ENCODE measurements at regions not wholly inside any gene's neighbourhood (a gene's known extent, or its start where the extent isn't known, plus 50 kb on each side); places are given as distances from the start of the nearest gene placed in this dataset.

GRCh38 chr14:38039496-38039895 is 168.2 kb upstream of the SSTR1 start:
- no peak overlapping the region for H3K9ac ChIP-seq (ENCODE audit: low read length)
- H3K9me3 ChIP-seq (ENCODE audit: insufficient read depth, low read depth, low read length): no peaks in the 10 kb centered on the region
- no peak overlapping the region for H3K4me2 ChIP-seq (ENCODE audit: low read length)
- H2AFZ ChIP-seq (ENCODE audit: low read depth, low read length): no peak overlapping the region
- FAIRE-seq: no peak
- Mint-ChIP-seq H3K4me3 (ENCODE audit: unreplicated experiment) (no peak overlapping the region), H3K9me3 (ENCODE audit: unreplicated experiment) (no peaks in the 10 kb centered on the region), H3K36me3 (ENCODE audit: low read depth, unreplicated experiment) (no peaks in the 10 kb centered on the region), H3K27ac (ENCODE audit: unreplicated experiment) (no peak overlapping the region), H3K27me3 (ENCODE audit: low read depth, unreplicated experiment) (no peaks in the 10 kb centered on the region), H3K4me1 (ENCODE audit: low read depth, unreplicated experiment) (peaks cover 6% of the 10 kb centered on the region)
- TF ChIP-seq, protein P1, sequence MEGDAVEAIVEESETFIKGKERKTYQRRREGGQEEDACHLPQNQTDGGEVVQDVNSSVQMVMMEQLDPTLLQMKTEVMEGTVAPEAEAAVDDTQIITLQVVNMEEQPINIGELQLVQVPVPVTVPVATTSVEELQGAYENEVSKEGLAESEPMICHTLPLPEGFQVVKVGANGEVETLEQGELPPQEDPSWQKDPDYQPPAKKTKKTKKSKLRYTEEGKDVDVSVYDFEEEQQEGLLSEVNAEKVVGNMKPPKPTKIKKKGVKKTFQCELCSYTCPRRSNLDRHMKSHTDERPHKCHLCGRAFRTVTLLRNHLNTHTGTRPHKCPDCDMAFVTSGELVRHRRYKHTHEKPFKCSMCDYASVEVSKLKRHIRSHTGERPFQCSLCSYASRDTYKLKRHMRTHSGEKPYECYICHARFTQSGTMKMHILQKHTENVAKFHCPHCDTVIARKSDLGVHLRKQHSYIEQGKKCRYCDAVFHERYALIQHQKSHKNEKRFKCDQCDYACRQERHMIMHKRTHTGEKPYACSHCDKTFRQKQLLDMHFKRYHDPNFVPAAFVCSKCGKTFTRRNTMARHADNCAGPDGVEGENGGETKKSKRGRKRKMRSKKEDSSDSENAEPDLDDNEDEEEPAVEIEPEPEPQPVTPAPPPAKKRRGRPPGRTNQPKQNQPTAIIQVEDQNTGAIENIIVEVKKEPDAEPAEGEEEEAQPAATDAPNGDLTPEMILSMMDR (IDR thresholded peaks at IDR 0.05; ENCODE audit: insufficient read depth, low read depth, low read length): no peak
- no peak for TF ChIP-seq EZH2 (IDR thresholded peaks at IDR 0.05; ENCODE audit: insufficient read depth, low read length)
- H4K20me1 ChIP-seq (ENCODE audit: insufficient read depth, low read length): no peaks in the 10 kb centered on the region
- no peak for DNase-seq (ENCODE audit: low read depth)
- H3K4me1 ChIP-seq (ENCODE audit: insufficient read depth, low read length): peaks cover 3% of the 10 kb centered on the region
- H3K27me3 ChIP-seq (ENCODE audit: insufficient read depth, low read length): no peaks in the 10 kb centered on the region
- no peak overlapping the region for H3K4me3 ChIP-seq (ENCODE audit: insufficient read depth, low read depth, low read length)
- no peak overlapping the region for H3K27ac ChIP-seq (ENCODE audit: low read depth, low read length)
- no peaks in the 10 kb centered on the region for H3K36me3 ChIP-seq (ENCODE audit: insufficient read depth, low read length)
- no peaks in the 10 kb centered on the region for H3K79me2 ChIP-seq (ENCODE audit: insufficient read depth, low read length)

GRCh38 chr14:38040411-38040810 is 167.3 kb upstream of the SSTR1 start:
- Mint-ChIP-seq H3K4me3 (ENCODE audit: unreplicated experiment) (no peak overlapping the region), H3K9me3 (ENCODE audit: unreplicated experiment) (no peaks in the 10 kb centered on the region), H3K27me3 (ENCODE audit: low read depth, unreplicated experiment) (no peaks in the 10 kb centered on the region), H3K4me1 (ENCODE audit: low read depth, unreplicated experiment) (peaks cover 6% of the 10 kb centered on the region), H3K36me3 (ENCODE audit: low read depth, unreplicated experiment) (no peaks in the 10 kb centered on the region), H3K27ac (ENCODE audit: unreplicated experiment) (no peak overlapping the region)
- H2AFZ ChIP-seq (ENCODE audit: low read depth, low read length): no peak overlapping the region
- H3K9me3 ChIP-seq (ENCODE audit: insufficient read depth, low read depth, low read length): no peaks in the 10 kb centered on the region
- H3K79me2 ChIP-seq (ENCODE audit: insufficient read depth, low read length): no peaks in the 10 kb centered on the region
- H3K4me1 ChIP-seq (ENCODE audit: insufficient read depth, low read length): peaks cover 3% of the 10 kb centered on the region
- DNase-seq (ENCODE audit: low read depth): no peak
- H3K9ac ChIP-seq (ENCODE audit: low read length): no peak overlapping the region
- no peak overlapping the region for H3K4me3 ChIP-seq (ENCODE audit: insufficient read depth, low read depth, low read length)
- no peak overlapping the region for H3K27ac ChIP-seq (ENCODE audit: low read depth, low read length)
- no peaks in the 10 kb centered on the region for H4K20me1 ChIP-seq (ENCODE audit: insufficient read depth, low read length)
- TF ChIP-seq EZH2 (IDR thresholded peaks at IDR 0.05; ENCODE audit: insufficient read depth, low read length): no peak
- TF ChIP-seq, protein P1 (IDR thresholded peaks at IDR 0.05; ENCODE audit: insufficient read depth, low read depth, low read length): no peak
- no peak overlapping the region for H3K4me2 ChIP-seq (ENCODE audit: low read length)
- FAIRE-seq: no peak
- no peaks in the 10 kb centered on the region for H3K36me3 ChIP-seq (ENCODE audit: insufficient read depth, low read length)
- no peaks in the 10 kb centered on the region for H3K27me3 ChIP-seq (ENCODE audit: insufficient read depth, low read length)

DNA sequence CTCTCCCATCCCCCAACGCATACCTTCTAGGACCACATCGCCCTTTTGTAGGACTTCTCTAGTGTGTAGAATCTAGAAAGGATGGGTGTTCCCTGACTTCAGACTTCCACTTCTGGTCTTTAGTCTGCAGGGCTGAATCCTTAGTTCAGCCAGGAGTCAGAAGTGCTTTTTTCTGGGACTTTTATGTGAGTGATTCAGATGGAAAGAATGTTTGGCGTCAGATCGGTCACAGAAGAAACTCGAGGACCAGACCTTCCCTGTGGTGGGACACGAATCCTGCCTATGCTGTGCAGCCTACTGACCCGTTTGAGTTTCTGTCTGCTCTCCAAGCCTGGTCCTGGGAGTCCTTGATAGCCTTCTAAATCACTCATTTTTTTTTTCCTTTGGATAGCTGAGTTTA is 165.4 kb upstream of the SSTR1 start:
- Histone ChIP-seq H3K4me2 (ENCODE audit: low read length) (peak overlapping the region; percentile 24), H3K27me3 (ENCODE audit: insufficient read depth, low read length) (no peaks in the 10 kb centered on the region), H3K79me2 (ENCODE audit: insufficient read depth, low read length) (no peaks in the 10 kb centered on the region), H3K4me3 (ENCODE audit: insufficient read depth, low read depth, low read length) (no peak overlapping the region), H3K27ac (ENCODE audit: low read depth, low read length) (no peak overlapping the region), H3K4me1 (ENCODE audit: insufficient read depth, low read length) (peaks cover 3% of the 10 kb centered on the region), H3K9me3 (ENCODE audit: insufficient read depth, low read depth, low read length) (no peaks in the 10 kb centered on the region), H3K9ac (ENCODE audit: low read length) (no peak overlapping the region), H3K36me3 (ENCODE audit: insufficient read depth, low read length) (no peaks in the 10 kb centered on the region), H4K20me1 (ENCODE audit: insufficient read depth, low read length) (no peaks in the 10 kb centered on the region), H2AFZ (ENCODE audit: low read depth, low read length) (no peak overlapping the region)
- Mint-ChIP-seq H3K36me3 (ENCODE audit: low read depth, unreplicated experiment) (no peaks in the 10 kb centered on the region), H3K4me1 (ENCODE audit: low read depth, unreplicated experiment) (peaks cover 6% of the 10 kb centered on the region), H3K27ac (ENCODE audit: unreplicated experiment) (peak overlapping the region; percentile 8), H3K27me3 (ENCODE audit: low read depth, unreplicated experiment) (no peaks in the 10 kb centered on the region), H3K9me3 (ENCODE audit: unreplicated experiment) (no peaks in the 10 kb centered on the region), H3K4me3 (ENCODE audit: unreplicated experiment) (no peak overlapping the region)
- peak; percentile 47 for DNase-seq (ENCODE audit: low read depth)
- TF ChIP-seq, protein P1 (IDR thresholded peaks at IDR 0.05; ENCODE audit: insufficient read depth, low read depth, low read length): no peak
- no peak for TF ChIP-seq EZH2 (IDR thresholded peaks at IDR 0.05; ENCODE audit: insufficient read depth, low read length)
- peak; percentile 84 for FAIRE-seq

Measured in astrocyte (in vitro differentiated cells and primary cell).